Erythroblast (primary cell): ENCODE measurements at regions not wholly inside any gene's neighbourhood (a gene's known extent, or its start where the extent isn't known, plus 50 kb on each side); places are given as distances from the start of the nearest gene placed in this dataset.

Experiments
- GATA1 ChIP-seq: IDR thresholded peaks from 2 replicates; pipeline ENCODE4 v1.6.1; 2011; ENCODE audit warnings: low read depth, mild to moderate bottlenecking, control low read depth, low read length, moderate library complexity
- POLR2A ChIP-seq: IDR thresholded peaks from 2 replicates; pipeline ENCODE4 v1.6.1; 2011; ENCODE audit warnings: mild to moderate bottlenecking, low read length

- TF ChIP-seq POLR2A (no peak), GATA1 (no peak)
These were observed 431.3 kb downstream of the MN1 start for GRCh38 chr22:27370269-27370668.
